ENCODE measurements at regions not wholly inside any gene's neighbourhood (a gene's known extent, or its start where the extent isn't known, plus 50 kb on each side); places are given as distances from the start of the nearest gene placed in this dataset.

- no peak overlapping the region for H3K27ac ChIP-seq (ENCODE audit: low read length)
- no peaks in the 10 kb centered on the region for H3K9me3 ChIP-seq (ENCODE audit: control insufficient read depth, low read depth, low read length)
- H3K9ac ChIP-seq (ENCODE audit: low read length) = no peak overlapping the region
- H3K4me1 ChIP-seq (ENCODE audit: control insufficient read depth, low read depth, low read length) = peaks cover 3% of the 10 kb centered on the region
- H3K36me3 ChIP-seq (ENCODE audit: control insufficient read depth, low read depth, low read length) = no peaks in the 10 kb centered on the region
- H3K27me3 ChIP-seq (ENCODE audit: control insufficient read depth, insufficient read depth, low read length) = no peaks in the 10 kb centered on the region
- no peak overlapping the region for H3K4me3 ChIP-seq (ENCODE audit: low read length)
Observed at GRCh38 chr15:97210277-97210676, 750.2 kb upstream of the ARRDC4 start.

GRCh38 chr15:97215629-97216028 is 744.9 kb upstream of the ARRDC4 start:
- Histone ChIP-seq H3K4me3 (ENCODE audit: low read length) (no peak overlapping the region), H3K36me3 (ENCODE audit: control insufficient read depth, low read depth, low read length) (no peaks in the 10 kb centered on the region), H3K9ac (ENCODE audit: low read length) (no peak overlapping the region), H3K27ac (ENCODE audit: low read length) (no peak overlapping the region), H3K9me3 (ENCODE audit: control insufficient read depth, low read depth, low read length) (no peaks in the 10 kb centered on the region), H3K4me1 (ENCODE audit: control insufficient read depth, low read depth, low read length) (peaks cover 3% of the 10 kb centered on the region), H3K27me3 (ENCODE audit: control insufficient read depth, insufficient read depth, low read length) (no peaks in the 10 kb centered on the region)

- H3K27me3 ChIP-seq (ENCODE audit: control insufficient read depth, insufficient read depth, low read length) = no peaks in the 10 kb centered on the region
- H3K27ac ChIP-seq (ENCODE audit: low read length) = no peak overlapping the region
- H3K4me1 ChIP-seq (ENCODE audit: control insufficient read depth, low read depth, low read length) = no peaks in the 10 kb centered on the region
- no peaks in the 10 kb centered on the region for H3K9me3 ChIP-seq (ENCODE audit: control insufficient read depth, low read depth, low read length)
- H3K4me3 ChIP-seq (ENCODE audit: low read length) = no peak overlapping the region
- H3K9ac ChIP-seq (ENCODE audit: low read length) = no peak overlapping the region
- no peaks in the 10 kb centered on the region for H3K36me3 ChIP-seq (ENCODE audit: control insufficient read depth, low read depth, low read length)
Observed at GRCh38 chr15:97224191-97224641, 736.3 kb upstream of the ARRDC4 start.

GRCh38 chr15:97234851-97235610 is 725.5 kb upstream of the ARRDC4 start:
- Histone ChIP-seq H3K9me3 (ENCODE audit: control insufficient read depth, low read depth, low read length) (no peaks in the 10 kb centered on the region), H3K4me1 (ENCODE audit: control insufficient read depth, low read depth, low read length) (no peaks in the 10 kb centered on the region), H3K27ac (ENCODE audit: low read length) (no peak overlapping the region), H3K9ac (ENCODE audit: low read length) (no peak overlapping the region), H3K27me3 (ENCODE audit: control insufficient read depth, insufficient read depth, low read length) (no peaks in the 10 kb centered on the region), H3K4me3 (ENCODE audit: low read length) (no peak overlapping the region), H3K36me3 (ENCODE audit: control insufficient read depth, low read depth, low read length) (no peaks in the 10 kb centered on the region)

- H3K36me3 ChIP-seq (ENCODE audit: control insufficient read depth, low read depth, low read length) = no peaks in the 10 kb centered on the region
- H3K4me1 ChIP-seq (ENCODE audit: control insufficient read depth, low read depth, low read length) = no peaks in the 10 kb centered on the region
- H3K27ac ChIP-seq (ENCODE audit: low read length) = no peak overlapping the region
- H3K4me3 ChIP-seq (ENCODE audit: low read length) = no peak overlapping the region
- no peaks in the 10 kb centered on the region for H3K9me3 ChIP-seq (ENCODE audit: control insufficient read depth, low read depth, low read length)
- H3K9ac ChIP-seq (ENCODE audit: low read length) = no peak overlapping the region
- no peaks in the 10 kb centered on the region for H3K27me3 ChIP-seq (ENCODE audit: control insufficient read depth, insufficient read depth, low read length)
Observed at GRCh38 chr15:97235611-97235985, 724.9 kb upstream of the ARRDC4 start.

- Histone ChIP-seq H3K4me1 (ENCODE audit: control insufficient read depth, low read depth, low read length) (no peaks in the 10 kb centered on the region), H3K9me3 (ENCODE audit: control insufficient read depth, low read depth, low read length) (no peaks in the 10 kb centered on the region), H3K4me3 (ENCODE audit: low read length) (no peak overlapping the region), H3K27me3 (ENCODE audit: control insufficient read depth, insufficient read depth, low read length) (no peaks in the 10 kb centered on the region), H3K9ac (ENCODE audit: low read length) (no peak overlapping the region), H3K36me3 (ENCODE audit: control insufficient read depth, low read depth, low read length) (no peaks in the 10 kb centered on the region), H3K27ac (ENCODE audit: low read length) (no peak overlapping the region)
Observed at GRCh38 chr15:97236140-97236539, 724.4 kb upstream of the ARRDC4 start.

- Histone ChIP-seq H3K27me3 (ENCODE audit: control insufficient read depth, insufficient read depth, low read length) (no peaks in the 10 kb centered on the region), H3K4me3 (ENCODE audit: low read length) (no peak overlapping the region), H3K36me3 (ENCODE audit: control insufficient read depth, low read depth, low read length) (no peaks in the 10 kb centered on the region), H3K9me3 (ENCODE audit: control insufficient read depth, low read depth, low read length) (no peaks in the 10 kb centered on the region), H3K27ac (ENCODE audit: low read length) (no peak overlapping the region), H3K4me1 (ENCODE audit: control insufficient read depth, low read depth, low read length) (no peaks in the 10 kb centered on the region), H3K9ac (ENCODE audit: low read length) (no peak overlapping the region)
Observed at GRCh38 chr15:97237160-97237559, 723.3 kb upstream of the ARRDC4 start.

- Histone ChIP-seq H3K27ac (ENCODE audit: low read length) (no peak overlapping the region), H3K9ac (ENCODE audit: low read length) (no peak overlapping the region), H3K36me3 (ENCODE audit: control insufficient read depth, low read depth, low read length) (no peaks in the 10 kb centered on the region), H3K4me1 (ENCODE audit: control insufficient read depth, low read depth, low read length) (no peaks in the 10 kb centered on the region), H3K27me3 (ENCODE audit: control insufficient read depth, insufficient read depth, low read length) (no peaks in the 10 kb centered on the region), H3K4me3 (ENCODE audit: low read length) (no peak overlapping the region), H3K9me3 (ENCODE audit: control insufficient read depth, low read depth, low read length) (peaks cover 3% of the 10 kb centered on the region)
Observed at GRCh38 chr15:97248376-97248775, 712.1 kb upstream of the ARRDC4 start.

GRCh38 chr15:97259943-97260342 is 700.6 kb upstream of the ARRDC4 start:
- no peaks in the 10 kb centered on the region for H3K36me3 ChIP-seq (ENCODE audit: control insufficient read depth, low read depth, low read length)

GRCh38 chr15:97301166-97301565 is 659.3 kb upstream of the ARRDC4 start:
- H3K36me3 ChIP-seq (ENCODE audit: control insufficient read depth, low read depth, low read length) = no peaks in the 10 kb centered on the region
- no peak overlapping the region for H3K9ac ChIP-seq (ENCODE audit: low read length)
- H3K9me3 ChIP-seq (ENCODE audit: control insufficient read depth, low read depth, low read length) = no peaks in the 10 kb centered on the region
- no peak overlapping the region for H3K4me3 ChIP-seq (ENCODE audit: low read length)
- no peaks in the 10 kb centered on the region for H3K4me1 ChIP-seq (ENCODE audit: control insufficient read depth, low read depth, low read length)
- no peaks in the 10 kb centered on the region for H3K27me3 ChIP-seq (ENCODE audit: control insufficient read depth, insufficient read depth, low read length)
- no peak overlapping the region for H3K27ac ChIP-seq (ENCODE audit: low read length)

More at GRCh38 chr15:97259943-97260342, 700.6 kb upstream of the ARRDC4 start:
- H3K27ac ChIP-seq (ENCODE audit: low read length) = no peak overlapping the region
- H3K9ac ChIP-seq (ENCODE audit: low read length) = no peak overlapping the region
- H3K4me3 ChIP-seq (ENCODE audit: low read length) = no peak overlapping the region
- no peaks in the 10 kb centered on the region for H3K9me3 ChIP-seq (ENCODE audit: control insufficient read depth, low read depth, low read length)
- H3K4me1 ChIP-seq (ENCODE audit: control insufficient read depth, low read depth, low read length) = peaks cover 3% of the 10 kb centered on the region
- no peaks in the 10 kb centered on the region for H3K27me3 ChIP-seq (ENCODE audit: control insufficient read depth, insufficient read depth, low read length)

- Histone ChIP-seq H3K27ac (ENCODE audit: low read length) (no peak overlapping the region), H3K27me3 (ENCODE audit: control insufficient read depth, insufficient read depth, low read length) (no peaks in the 10 kb centered on the region), H3K9me3 (ENCODE audit: control insufficient read depth, low read depth, low read length) (no peaks in the 10 kb centered on the region), H3K4me3 (ENCODE audit: low read length) (no peak overlapping the region), H3K4me1 (ENCODE audit: control insufficient read depth, low read depth, low read length) (no peaks in the 10 kb centered on the region), H3K36me3 (ENCODE audit: control insufficient read depth, low read depth, low read length) (no peaks in the 10 kb centered on the region), H3K9ac (ENCODE audit: low read length) (no peak overlapping the region)
Observed at GRCh38 chr15:97316362-97316761, 644.1 kb upstream of the ARRDC4 start.

GRCh38 chr15:97317163-97317562 is 643.3 kb upstream of the ARRDC4 start:
- Histone ChIP-seq H3K9ac (ENCODE audit: low read length) (no peak overlapping the region), H3K27me3 (ENCODE audit: control insufficient read depth, insufficient read depth, low read length) (no peaks in the 10 kb centered on the region), H3K9me3 (ENCODE audit: control insufficient read depth, low read depth, low read length) (no peaks in the 10 kb centered on the region), H3K4me1 (ENCODE audit: control insufficient read depth, low read depth, low read length) (no peaks in the 10 kb centered on the region), H3K4me3 (ENCODE audit: low read length) (no peak overlapping the region), H3K27ac (ENCODE audit: low read length) (no peak overlapping the region), H3K36me3 (ENCODE audit: control insufficient read depth, low read depth, low read length) (no peaks in the 10 kb centered on the region)

All from iPS-18a (cell line).